ENCODE measurements at regions not wholly inside any gene's neighbourhood (a gene's known extent, or its start where the extent isn't known, plus 50 kb on each side); places are given as distances from the start of the nearest gene placed in this dataset.

- ChIA-PET POLR2A (ENCODE audit: unreplicated experiment) (no interaction called here), CTCF (no interaction called here)
- Histone ChIP-seq H4K20me1 (ENCODE audit: insufficient read depth) (no peaks in the 10 kb centered on the region), H3K9me3 (ENCODE audit: insufficient read depth, low read depth) (no peaks in the 10 kb centered on the region), H3K4me3 (no peak overlapping the region), H3K4me2 (no peak overlapping the region), H3K4me1 (replicated peaks; ENCODE audit: insufficient read depth) (no peaks in the 10 kb centered on the region), H3F3A (ENCODE audit: insufficient read depth, low read depth) (no peaks in the 10 kb centered on the region), H2AFZ (no peak overlapping the region), H3K27me3 (ENCODE audit: insufficient read depth, low read depth) (0 out of 2 replicates have a peak, but pooled peaks cover 4% of the 10 kb centered on the region), H3K36me3 (ENCODE audit: low read depth) (no peaks in the 10 kb centered on the region), H3K9me2 (ENCODE audit: insufficient read depth) (no peaks in the 10 kb centered on the region; the same call in 1 of the 2 replicates), H3K79me2 (ENCODE audit: low read depth) (no peaks in the 10 kb centered on the region), H3K27ac (no peak overlapping the region)
- TF ChIP-seq EZH2 (IDR thresholded peaks at IDR 0.05; ENCODE audit: low read depth) (no peak), CTCF (conservative IDR thresholded peaks at IDR 0.05) (no peak)
- intact Hi-C loops (cut with micrococcal nuclease; ENCODE audit: unreplicated experiment): no loop called here
- DNase-seq: no peak
- BruUV-seq (replicated peaks): no TSS peak
Observed at GRCh38 chr1:208714323-208714722, 470.1 kb upstream of the PLXNA2 start.

DNA sequence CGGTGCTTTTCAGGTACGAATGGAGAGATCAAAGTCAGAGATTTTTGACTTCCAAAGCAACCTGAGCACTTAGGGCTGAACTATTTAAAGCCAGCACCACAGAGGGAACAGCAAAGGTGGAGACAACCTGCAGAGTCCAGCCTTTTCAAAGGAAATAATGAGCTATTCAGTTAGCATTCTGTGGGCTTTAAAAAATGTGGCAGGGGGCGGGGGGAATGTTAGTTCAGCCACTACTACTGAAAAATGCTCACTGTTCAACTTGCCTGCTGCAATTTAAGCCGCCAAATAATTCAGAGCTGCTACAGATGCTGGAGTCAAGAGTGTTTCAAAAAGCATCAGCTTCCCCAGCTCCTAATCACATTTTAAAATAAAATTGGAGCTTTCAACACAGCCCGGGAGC lies 473.3 kb upstream of the PLXNA2 start:
- no peak overlapping the region for H3K4me2 ChIP-seq
- peaks cover 9% of the 10 kb centered on the region for H3K27me3 ChIP-seq (ENCODE audit: insufficient read depth, low read depth)
- no peaks in the 10 kb centered on the region for H3K4me1 ChIP-seq (replicated peaks; ENCODE audit: insufficient read depth)
- no peaks in the 10 kb centered on the region for H3K79me2 ChIP-seq (ENCODE audit: low read depth)
- no peak overlapping the region for H3K27ac ChIP-seq
- ChIA-PET POLR2A (ENCODE audit: unreplicated experiment) (no interaction called here), CTCF (no interaction called here)
- H3K9me3 ChIP-seq (ENCODE audit: insufficient read depth, low read depth): 0 out of 2 replicates have a peak, but pooled peaks cover under 1% of the 10 kb centered on the region
- DNase-seq: no peak
- BruUV-seq (replicated peaks): no TSS peak
- H3K36me3 ChIP-seq (ENCODE audit: low read depth): no peaks in the 10 kb centered on the region
- H2AFZ ChIP-seq: no peak overlapping the region
- H3K9me2 ChIP-seq (ENCODE audit: insufficient read depth): no peaks in the 10 kb centered on the region
- TF ChIP-seq CTCF (conservative IDR thresholded peaks at IDR 0.05): no peak
- no peak for TF ChIP-seq EZH2 (IDR thresholded peaks at IDR 0.05; ENCODE audit: low read depth)
- no peak overlapping the region for H3K4me3 ChIP-seq
- H4K20me1 ChIP-seq (ENCODE audit: insufficient read depth): no peaks in the 10 kb centered on the region
- H3F3A ChIP-seq (ENCODE audit: insufficient read depth, low read depth): no peaks in the 10 kb centered on the region
- intact Hi-C loops (cut with micrococcal nuclease; ENCODE audit: unreplicated experiment): no loop called here

- no peak overlapping the region for H3K27ac ChIP-seq
- H3F3A ChIP-seq (ENCODE audit: insufficient read depth, low read depth): no peaks in the 10 kb centered on the region
- peaks cover 7% of the 10 kb centered on the region; the same call in 1 of the 2 replicates for H3K9me3 ChIP-seq (ENCODE audit: insufficient read depth, low read depth)
- TF ChIP-seq CTCF (conservative IDR thresholded peaks at IDR 0.05) (no peak), EZH2 (IDR thresholded peaks at IDR 0.05; ENCODE audit: low read depth) (no peak)
- no peaks in the 10 kb centered on the region for H3K79me2 ChIP-seq (ENCODE audit: low read depth)
- H2AFZ ChIP-seq: no peak overlapping the region
- H3K36me3 ChIP-seq (ENCODE audit: low read depth): no peaks in the 10 kb centered on the region
- H4K20me1 ChIP-seq (ENCODE audit: insufficient read depth): no peaks in the 10 kb centered on the region
- DNase-seq: no peak
- no peak overlapping the region for H3K4me3 ChIP-seq
- ChIA-PET CTCF (no interaction called here), POLR2A (ENCODE audit: unreplicated experiment) (no interaction called here)
- no peaks in the 10 kb centered on the region for H3K4me1 ChIP-seq (replicated peaks; ENCODE audit: insufficient read depth)
- no peak overlapping the region for H3K4me2 ChIP-seq
- H3K9me2 ChIP-seq (ENCODE audit: insufficient read depth): no peaks in the 10 kb centered on the region
- peaks cover 9% of the 10 kb centered on the region for H3K27me3 ChIP-seq (ENCODE audit: insufficient read depth, low read depth)
- BruUV-seq (replicated peaks): no TSS peak
- intact Hi-C loops (cut with micrococcal nuclease; ENCODE audit: unreplicated experiment): no loop called here
Observed at GRCh38 chr1:208722592-208722991, 478.4 kb upstream of the PLXNA2 start.

All from PC-9 (cell line).